ENCODE measurements at regions not wholly inside any gene's neighbourhood (a gene's known extent, or its start where the extent isn't known, plus 50 kb on each side); places are given as distances from the start of the nearest gene placed in this dataset.

GRCh38 chr18:39350945-39351344 is 1785.3 kb upstream of the CELF4 start:
- Histone ChIP-seq H3K36me3 (no peaks in the 10 kb centered on the region), H3K4me3 (no peak overlapping the region), H3K9me3 (no peaks in the 10 kb centered on the region), H3K27me3 (no peaks in the 10 kb centered on the region)
- DNase-seq = no peak

- Histone ChIP-seq H3K4me3 (no peak overlapping the region), H3K27me3 (no peaks in the 10 kb centered on the region), H3K36me3 (no peaks in the 10 kb centered on the region), H3K9me3 (no peaks in the 10 kb centered on the region)
- DNase-seq = no peak
Observed at GRCh38 chr18:39349801-39350200, 1784.2 kb upstream of the CELF4 start.

GRCh38 chr18:39348757-39349156 is 1783.2 kb upstream of the CELF4 start:
- no peaks in the 10 kb centered on the region for H3K27me3 ChIP-seq
- H3K4me3 ChIP-seq = no peak overlapping the region
- no peak for DNase-seq
- H3K9me3 ChIP-seq = no peaks in the 10 kb centered on the region
- H3K36me3 ChIP-seq = no peaks in the 10 kb centered on the region

DNA sequence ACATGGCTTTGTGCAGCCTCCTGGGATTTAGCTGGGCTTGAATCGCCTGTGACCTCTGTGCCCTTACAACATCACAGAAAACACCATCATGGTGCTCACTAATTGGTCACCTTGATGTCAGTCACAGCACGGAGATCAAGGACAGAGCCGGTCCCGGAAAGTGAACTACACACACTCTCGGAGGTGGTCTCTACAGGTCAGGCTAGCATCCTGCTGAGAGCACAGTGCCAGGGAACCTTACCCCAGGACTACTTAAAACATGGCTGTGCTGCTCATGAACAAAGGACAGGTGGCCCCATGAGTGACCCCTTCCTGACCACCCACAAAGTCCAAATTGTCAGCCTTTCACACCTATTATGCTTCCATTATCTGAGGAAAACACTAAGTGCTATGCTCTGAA is 1782.1 kb upstream of the CELF4 start:
- Histone ChIP-seq H3K9me3 (no peaks in the 10 kb centered on the region), H3K27me3 (no peaks in the 10 kb centered on the region), H3K36me3 (no peaks in the 10 kb centered on the region), H3K4me3 (no peak overlapping the region)
- DNase-seq = no peak

- Histone ChIP-seq H3K36me3 (no peaks in the 10 kb centered on the region), H3K9me3 (no peaks in the 10 kb centered on the region), H3K4me3 (no peak overlapping the region), H3K27me3 (no peaks in the 10 kb centered on the region)
- no peak for DNase-seq
Observed at GRCh38 chr18:39346916-39347315, 1781.3 kb upstream of the CELF4 start.

DNA sequence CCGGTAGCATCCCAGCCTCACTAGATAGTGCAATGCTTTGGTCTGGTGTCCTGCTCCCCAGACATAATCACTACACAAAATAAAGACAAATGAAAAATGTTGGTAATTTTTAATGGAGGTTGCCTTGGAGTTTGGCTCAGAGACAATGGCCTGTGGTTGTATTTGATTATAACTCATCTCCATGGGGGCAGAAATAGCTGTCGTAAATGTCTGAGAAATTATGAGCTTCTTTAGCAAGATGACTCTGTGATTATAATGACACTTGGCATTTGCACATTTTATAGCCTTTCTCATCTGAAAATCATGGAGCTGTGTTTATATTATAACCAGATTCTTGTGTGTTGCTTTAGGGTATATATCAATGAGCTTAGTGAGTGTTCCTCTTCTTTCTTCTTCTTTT is 1779.7 kb upstream of the CELF4 start:
- H3K27me3 ChIP-seq = no peaks in the 10 kb centered on the region
- H3K9me3 ChIP-seq = no peaks in the 10 kb centered on the region
- H3K36me3 ChIP-seq = no peaks in the 10 kb centered on the region
- DNase-seq = no peak
- H3K4me3 ChIP-seq = no peak overlapping the region

- no peak for DNase-seq
- H3K4me3 ChIP-seq = no peak overlapping the region
Observed at GRCh38 chr18:39344487-39344886, 1778.9 kb upstream of the CELF4 start.

GRCh38 chr18:39341129-39341528 is 1775.5 kb upstream of the CELF4 start:
- H3K9me3 ChIP-seq = no peaks in the 10 kb centered on the region
- no peak for DNase-seq
- H3K4me3 ChIP-seq = no peak overlapping the region
- no peaks in the 10 kb centered on the region for H3K36me3 ChIP-seq
- no peaks in the 10 kb centered on the region for H3K27me3 ChIP-seq

More at GRCh38 chr18:39344487-39344886, 1778.9 kb upstream of the CELF4 start:
- Histone ChIP-seq H3K9me3 (no peaks in the 10 kb centered on the region), H3K36me3 (no peaks in the 10 kb centered on the region), H3K27me3 (no peaks in the 10 kb centered on the region)

GRCh38 chr18:39340418-39340817 is 1774.8 kb upstream of the CELF4 start:
- H3K4me3 ChIP-seq = no peak overlapping the region
- DNase-seq = no peak

GRCh38 chr18:39329496-39330275 is 1764.1 kb upstream of the CELF4 start:
- no peaks in the 10 kb centered on the region for H3K27me3 ChIP-seq
- H3K9me3 ChIP-seq = no peaks in the 10 kb centered on the region
- no peaks in the 10 kb centered on the region for H3K36me3 ChIP-seq
- no peak overlapping the region for H3K4me3 ChIP-seq
- no peak for DNase-seq

More at GRCh38 chr18:39340418-39340817, 1774.8 kb upstream of the CELF4 start:
- no peaks in the 10 kb centered on the region for H3K36me3 ChIP-seq
- no peaks in the 10 kb centered on the region for H3K9me3 ChIP-seq
- H3K27me3 ChIP-seq = no peaks in the 10 kb centered on the region

DNA sequence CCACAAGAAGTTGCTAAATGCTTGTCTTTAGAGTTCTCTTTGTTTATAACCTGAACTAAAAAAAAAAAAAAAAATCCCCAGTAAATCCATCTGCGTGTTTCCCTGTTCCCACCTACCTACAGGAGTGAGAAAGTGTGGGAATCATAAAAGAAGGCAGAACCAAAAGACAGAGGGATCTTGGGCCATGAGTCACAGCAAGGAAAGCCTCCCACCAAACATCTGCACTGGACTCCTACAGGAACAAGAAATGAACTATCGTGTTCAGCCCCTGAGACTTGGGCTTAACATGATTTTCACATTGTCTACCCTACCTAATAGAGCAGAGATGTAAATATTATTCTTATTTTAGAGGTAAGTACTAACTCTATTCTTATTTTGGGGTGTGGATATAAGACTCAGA is 1761.2 kb upstream of the CELF4 start:
- H3K9me3 ChIP-seq = no peaks in the 10 kb centered on the region
- H3K27me3 ChIP-seq = no peaks in the 10 kb centered on the region
- no peak for DNase-seq
- no peaks in the 10 kb centered on the region for H3K36me3 ChIP-seq
- no peak overlapping the region for H3K4me3 ChIP-seq

- no peaks in the 10 kb centered on the region for H3K27me3 ChIP-seq
- H3K36me3 ChIP-seq = no peaks in the 10 kb centered on the region
- DNase-seq = no peak
Observed at GRCh38 chr18:39325973-39326372, 1760.4 kb upstream of the CELF4 start.

GRCh38 chr18:39319141-39319540 is 1753.5 kb upstream of the CELF4 start:
- Histone ChIP-seq H3K27me3 (no peaks in the 10 kb centered on the region), H3K9me3 (no peaks in the 10 kb centered on the region), H3K4me3 (no peak overlapping the region), H3K36me3 (no peaks in the 10 kb centered on the region)
- DNase-seq = no peak

More at GRCh38 chr18:39325973-39326372, 1760.4 kb upstream of the CELF4 start:
- Histone ChIP-seq H3K4me3 (no peak overlapping the region), H3K9me3 (no peaks in the 10 kb centered on the region)

DNA sequence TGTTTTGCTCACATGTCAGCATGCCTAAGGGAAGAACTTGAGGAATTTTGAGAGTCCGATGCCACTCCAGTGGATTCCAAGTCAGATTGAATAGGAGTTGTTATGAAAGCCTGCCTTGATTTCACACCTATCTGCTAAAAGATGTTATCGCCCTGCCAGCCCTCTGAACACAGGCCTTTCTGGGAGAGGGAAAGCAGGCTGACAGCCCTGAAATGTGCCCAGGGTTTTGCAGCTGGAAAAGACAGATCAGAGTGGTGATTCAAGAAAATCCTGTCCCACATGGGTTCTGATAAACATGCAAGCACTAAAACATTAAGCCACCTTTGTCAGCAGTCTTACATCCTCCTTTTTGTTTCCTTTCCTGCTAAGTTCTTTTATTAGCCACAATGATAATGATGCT is 1752.9 kb upstream of the CELF4 start:
- Histone ChIP-seq H3K27me3 (no peaks in the 10 kb centered on the region), H3K9me3 (no peaks in the 10 kb centered on the region), H3K4me3 (no peak overlapping the region), H3K36me3 (no peaks in the 10 kb centered on the region)
- DNase-seq = no peak

DNA sequence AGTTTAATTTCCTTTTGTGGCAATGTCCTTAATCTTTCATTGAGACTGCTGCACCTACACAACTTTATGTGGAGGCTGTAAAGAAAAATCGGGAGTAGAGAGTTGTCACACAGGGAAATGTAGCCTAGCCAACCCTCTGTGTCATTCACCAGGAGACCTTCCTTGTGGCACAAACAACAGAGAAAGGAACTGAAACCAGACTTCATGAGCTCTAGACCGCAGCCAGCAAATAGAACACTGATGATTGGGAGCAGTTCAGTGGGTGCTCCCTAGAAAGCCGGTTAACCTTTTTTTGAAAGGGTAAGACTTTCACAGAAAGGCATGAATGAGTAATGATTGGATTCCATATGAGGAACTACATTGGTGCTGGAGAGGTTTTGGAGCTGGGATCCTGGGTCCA is 1752.4 kb upstream of the CELF4 start:
- no peak for DNase-seq
- no peak overlapping the region for H3K4me3 ChIP-seq

GRCh38 chr18:39314595-39314994 is 1749.0 kb upstream of the CELF4 start:
- no peaks in the 10 kb centered on the region for H3K36me3 ChIP-seq
- no peaks in the 10 kb centered on the region for H3K9me3 ChIP-seq
- no peak overlapping the region for H3K4me3 ChIP-seq
- H3K27me3 ChIP-seq = no peaks in the 10 kb centered on the region
- DNase-seq = no peak

More for the DNA sequence above, 1752.4 kb upstream of the CELF4 start:
- H3K36me3 ChIP-seq = no peaks in the 10 kb centered on the region
- no peaks in the 10 kb centered on the region for H3K27me3 ChIP-seq
- no peaks in the 10 kb centered on the region for H3K9me3 ChIP-seq

GRCh38 chr18:39313992-39314391 is 1748.4 kb upstream of the CELF4 start:
- no peaks in the 10 kb centered on the region for H3K27me3 ChIP-seq
- H3K9me3 ChIP-seq = no peaks in the 10 kb centered on the region
- no peak overlapping the region for H3K4me3 ChIP-seq
- H3K36me3 ChIP-seq = no peaks in the 10 kb centered on the region
- DNase-seq = no peak

GRCh38 chr18:39311111-39311712 is 1745.6 kb upstream of the CELF4 start:
- DNase-seq = no peak

More at GRCh38 chr18:39311111-39311712, 1745.6 kb upstream of the CELF4 start:
- no peaks in the 10 kb centered on the region for H3K27me3 ChIP-seq
- H3K4me3 ChIP-seq = no peak overlapping the region
- no peaks in the 10 kb centered on the region for H3K9me3 ChIP-seq
- H3K36me3 ChIP-seq = no peaks in the 10 kb centered on the region

All from MG63 (cell line).